ENCODE measurements at regions not wholly inside any gene's neighbourhood (a gene's known extent, or its start where the extent isn't known, plus 50 kb on each side); places are given as distances from the start of the nearest gene placed in this dataset.
"Not testable (repeated sequence)": the region's sequence is repeated elsewhere in the genome, so short reads cannot be mapped to it uniquely, and the experiment has no call there.

DNA sequence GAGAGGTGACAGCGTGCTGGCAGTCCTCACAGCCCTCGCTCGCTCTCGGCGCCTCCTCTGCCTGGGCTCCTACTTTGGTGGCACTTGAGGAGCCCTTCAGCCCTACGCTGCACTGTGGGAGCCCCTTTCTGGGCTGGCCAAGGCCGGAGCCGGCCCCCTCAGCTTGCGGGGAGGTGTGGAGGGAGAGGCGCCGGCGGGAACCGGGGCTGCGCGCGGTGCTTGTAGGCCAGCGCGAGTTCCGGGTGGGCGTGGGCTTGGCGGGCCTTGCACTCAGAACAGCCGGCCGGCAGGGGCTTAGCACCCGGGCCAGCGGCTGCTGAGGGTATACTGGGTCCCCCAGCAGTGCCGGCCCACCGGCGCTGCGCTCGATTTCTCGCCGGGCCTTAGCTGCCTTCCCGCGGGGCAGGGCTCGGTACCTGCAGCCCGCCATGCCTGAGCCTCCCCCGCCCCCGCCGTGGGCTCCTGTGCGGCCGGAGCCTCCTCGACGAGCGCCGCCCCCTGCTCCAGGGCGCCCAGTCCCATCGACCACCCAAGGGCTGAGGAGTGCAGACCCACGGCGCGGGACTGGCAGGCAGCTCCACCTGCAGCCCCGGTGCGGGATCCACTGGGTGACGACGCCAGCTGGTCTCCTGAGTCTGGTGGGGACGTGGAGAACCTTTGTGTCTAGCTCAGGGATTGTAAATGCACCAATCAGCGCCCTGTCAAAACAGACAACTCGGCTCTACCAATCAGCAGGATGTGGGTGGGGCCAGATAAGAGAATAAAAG, 661.0 kb downstream of the ETNK1 start:
- not testable (repeated sequence) for DNase-seq

DNA sequence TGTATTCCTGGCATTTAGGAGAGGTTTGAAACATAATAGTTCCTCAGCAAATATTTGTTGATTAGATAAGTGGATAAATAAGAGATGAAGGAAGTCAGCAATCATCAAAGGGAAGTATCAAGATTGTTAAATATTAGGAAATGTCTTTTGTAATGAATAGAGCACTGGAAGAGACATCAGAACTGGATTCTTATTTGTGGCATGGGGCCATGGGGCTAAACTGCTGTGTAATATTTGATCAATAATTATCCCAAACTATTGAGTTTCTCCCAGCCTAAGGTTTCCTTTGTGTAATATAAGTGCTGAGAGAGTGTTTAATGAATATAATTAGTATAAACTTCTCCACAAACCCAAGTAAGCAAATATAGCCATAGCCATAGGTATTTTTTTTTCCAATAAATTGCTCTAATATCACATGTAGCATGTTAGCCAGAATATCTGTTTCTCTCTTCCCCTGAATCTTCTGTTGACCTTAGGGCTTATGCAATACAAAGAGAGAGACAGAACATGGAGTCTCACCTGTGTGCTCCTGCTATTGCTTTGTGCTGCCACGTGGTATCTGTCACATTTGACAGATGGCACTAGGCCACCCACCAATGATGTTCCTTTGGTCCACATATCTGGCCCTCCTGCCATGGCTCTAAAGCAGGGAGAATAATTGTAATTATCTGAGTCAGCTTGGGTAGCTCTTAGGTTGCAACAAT, 658.7 kb downstream of the SOX5 start:
- no peak for DNase-seq

DNA sequence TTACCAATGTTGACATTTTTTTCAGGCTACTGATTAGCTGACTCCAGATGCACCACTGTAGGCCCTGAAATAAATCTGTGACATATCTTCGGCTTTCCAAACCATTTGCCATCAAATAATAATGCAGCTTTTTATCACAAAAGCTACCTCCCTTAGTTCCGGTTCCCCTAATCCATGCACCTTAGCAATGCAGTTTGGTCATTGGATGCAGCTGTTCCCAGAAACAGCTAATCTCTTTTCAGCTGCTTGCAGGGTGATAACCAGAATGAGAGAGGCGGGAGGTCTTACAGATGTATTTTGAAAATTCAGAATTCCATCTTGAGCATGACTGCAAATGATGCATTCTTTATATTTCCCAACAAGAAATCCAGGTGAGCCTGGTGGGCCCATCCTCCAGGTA, 646.2 kb downstream of the SOX5 start:
- no peak for DNase-seq

DNA sequence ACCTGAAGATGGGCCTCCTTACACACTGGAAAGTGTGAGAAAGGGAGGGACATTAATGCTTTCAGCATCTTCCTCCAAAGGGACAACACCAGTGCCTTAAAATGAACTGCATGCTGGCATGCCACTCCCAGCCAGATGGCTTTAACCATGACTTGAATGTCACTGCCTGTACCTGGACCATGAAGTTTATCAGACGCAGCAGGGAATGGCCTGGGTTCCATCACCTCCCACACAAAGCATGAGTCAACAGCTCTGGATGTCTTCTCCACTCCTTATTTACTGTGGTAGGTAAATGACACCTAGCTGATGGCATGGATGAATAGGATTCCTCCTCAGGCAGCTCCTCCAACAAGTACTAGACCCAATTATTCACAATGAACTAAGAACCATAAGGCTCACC, 645.6 kb downstream of the SOX5 start:
- DNase-seq: no peak

DNA sequence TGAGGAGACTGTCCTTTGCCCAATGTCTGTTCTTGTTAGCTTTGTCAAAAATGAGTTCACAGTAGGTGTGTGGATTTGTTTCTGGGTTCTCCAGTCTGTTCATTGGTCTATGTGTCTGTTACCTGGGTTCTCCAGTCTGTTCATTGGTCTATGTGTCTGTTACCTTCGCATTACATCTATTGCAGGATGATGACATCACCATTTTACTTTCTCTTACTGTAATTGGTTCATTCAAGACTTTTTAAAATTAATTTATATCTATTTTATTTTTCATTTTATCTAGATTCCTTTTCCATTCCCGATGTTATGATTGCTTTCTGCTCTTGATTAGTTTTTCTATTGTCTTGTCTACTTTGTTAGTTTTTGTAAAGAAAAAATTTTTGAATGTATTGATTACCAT, 615.5 kb downstream of the SOX5 start:
- no peak for DNase-seq

DNA sequence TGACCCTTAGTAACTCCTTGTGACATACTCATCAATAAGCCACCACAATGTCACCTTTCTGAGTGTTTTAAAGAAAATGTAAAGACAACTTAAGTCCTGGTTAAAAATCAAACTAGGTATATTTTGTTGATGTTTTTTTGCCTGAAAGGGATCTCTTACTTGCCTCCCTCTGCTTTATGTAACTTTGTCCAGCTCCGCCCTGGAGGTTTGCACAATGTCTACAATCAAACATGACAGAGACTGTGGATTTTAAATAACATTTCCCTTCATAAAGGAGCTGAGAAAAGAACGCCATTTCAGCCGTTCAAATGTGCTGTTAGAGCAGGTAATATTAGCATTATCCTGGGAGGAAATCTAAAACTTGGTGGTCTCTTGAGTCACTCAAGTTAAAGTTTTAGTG, 613.9 kb downstream of the SOX5 start:
- no peak for DNase-seq

DNA sequence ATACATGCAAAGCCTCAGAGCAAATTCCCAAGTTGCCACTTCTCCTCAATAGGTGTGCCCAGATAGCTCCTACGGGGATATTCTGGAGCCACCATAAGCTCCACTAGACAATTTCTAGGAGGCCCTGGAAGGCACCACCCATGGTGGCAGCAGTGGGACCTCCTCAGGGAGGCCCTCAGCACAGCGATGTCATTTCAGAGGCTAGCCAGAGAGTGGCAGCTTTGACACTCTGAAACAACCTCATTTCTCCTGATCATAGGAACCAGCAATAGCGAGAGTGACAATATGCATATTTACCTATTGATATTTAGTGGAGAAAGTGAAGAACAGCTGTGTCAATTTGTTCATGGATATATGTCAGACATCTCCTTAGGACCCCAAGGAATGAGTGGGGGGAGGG, 612.3 kb downstream of the SOX5 start:
- no peak for DNase-seq

DNA sequence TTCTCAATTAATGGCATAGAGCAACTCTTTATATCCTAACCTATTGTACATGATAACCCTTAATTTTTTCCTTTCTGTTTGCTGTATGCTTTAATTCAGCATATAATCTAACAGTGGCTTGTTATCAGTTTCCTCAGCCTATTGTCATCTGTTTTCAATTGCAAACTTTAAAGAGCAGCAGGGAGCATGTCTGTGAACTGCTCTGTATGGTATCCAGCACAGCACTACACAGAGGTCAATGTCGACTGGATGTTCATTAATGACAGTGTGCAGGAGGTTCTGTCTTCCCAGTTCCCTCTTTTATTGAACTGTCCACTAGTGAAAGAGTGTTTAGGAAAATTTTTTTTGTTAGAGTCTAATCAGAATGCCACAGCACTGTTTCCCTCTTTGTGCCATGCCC, 609.1 kb downstream of the SOX5 start:
- DNase-seq: no peak

DNA sequence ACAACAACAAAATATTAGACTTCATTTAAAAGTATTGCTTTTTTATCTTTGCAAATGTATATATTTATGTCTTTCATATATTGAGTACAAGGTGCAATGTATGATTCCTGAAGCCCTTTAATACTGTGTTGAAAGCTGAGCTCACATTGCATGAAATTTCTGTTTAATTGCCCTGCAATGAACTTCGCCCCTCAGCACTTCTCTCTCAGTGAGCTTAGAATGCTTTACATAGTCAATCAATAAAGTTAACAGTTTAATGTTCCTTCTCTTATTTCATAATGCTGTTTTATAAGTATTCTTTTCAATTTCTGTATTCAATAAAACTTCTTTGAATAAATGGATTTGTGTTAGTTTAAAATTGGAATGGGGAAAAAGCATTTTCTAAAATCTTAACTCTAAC, 607.1 kb downstream of the SOX5 start:
- DNase-seq: no peak

DNA sequence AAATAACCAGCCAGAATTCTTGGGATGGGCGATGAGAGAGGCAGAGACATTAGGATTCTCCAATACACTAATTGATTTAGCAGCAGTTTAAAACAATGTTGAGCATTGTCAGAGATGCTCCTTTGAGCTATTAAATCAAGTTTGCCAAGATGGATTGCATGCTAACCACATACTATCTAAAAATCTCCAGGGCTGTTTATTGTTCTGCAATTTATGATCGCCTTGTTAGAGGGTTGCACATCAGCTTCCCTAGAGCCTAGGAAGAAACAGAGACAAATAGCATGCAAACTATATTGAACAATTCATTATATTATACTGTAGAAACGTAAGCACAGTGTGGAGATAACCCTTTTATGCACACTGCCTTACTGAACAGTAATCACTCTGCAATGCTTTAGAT, 599.9 kb downstream of the SOX5 start:
- no peak for DNase-seq

DNA sequence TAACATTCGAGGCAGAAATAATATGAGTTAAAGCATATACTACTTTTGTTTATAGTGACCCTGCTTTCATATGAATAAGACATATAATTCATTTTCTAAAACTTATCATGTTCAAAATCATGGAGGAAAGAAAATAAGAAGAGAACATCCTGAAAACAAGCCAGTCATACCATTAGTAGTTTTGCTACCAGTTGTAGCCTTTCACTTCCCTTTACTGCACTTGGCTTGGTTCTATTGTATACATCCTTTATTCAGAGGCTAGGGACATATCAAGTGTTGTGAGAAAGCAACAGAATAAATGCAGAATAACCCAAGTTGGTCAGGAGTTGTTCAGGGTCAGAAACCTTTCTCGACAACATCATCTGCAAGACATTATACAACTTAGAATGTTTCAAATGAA, 598.7 kb downstream of the SOX5 start:
- no peak for DNase-seq

DNA sequence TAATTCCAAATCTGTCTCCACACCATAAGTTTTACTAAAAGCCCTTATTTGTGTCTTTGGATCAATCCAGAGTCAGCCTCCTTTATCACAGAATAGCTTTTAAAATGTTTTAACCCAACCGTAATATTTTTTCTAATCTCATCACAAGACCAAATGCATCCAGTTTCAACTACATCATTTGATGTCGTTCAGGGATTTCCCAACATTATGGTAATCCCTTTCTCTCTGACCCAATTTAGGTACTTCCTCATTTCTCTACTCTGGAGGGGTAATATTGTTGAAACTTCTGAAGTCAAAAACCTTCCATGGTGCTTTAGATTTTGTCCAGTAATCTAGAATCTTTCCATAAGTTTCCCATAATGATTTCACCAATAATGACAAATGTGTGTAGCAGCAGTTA, 596.8 kb downstream of the SOX5 start:
- no peak for DNase-seq

DNA sequence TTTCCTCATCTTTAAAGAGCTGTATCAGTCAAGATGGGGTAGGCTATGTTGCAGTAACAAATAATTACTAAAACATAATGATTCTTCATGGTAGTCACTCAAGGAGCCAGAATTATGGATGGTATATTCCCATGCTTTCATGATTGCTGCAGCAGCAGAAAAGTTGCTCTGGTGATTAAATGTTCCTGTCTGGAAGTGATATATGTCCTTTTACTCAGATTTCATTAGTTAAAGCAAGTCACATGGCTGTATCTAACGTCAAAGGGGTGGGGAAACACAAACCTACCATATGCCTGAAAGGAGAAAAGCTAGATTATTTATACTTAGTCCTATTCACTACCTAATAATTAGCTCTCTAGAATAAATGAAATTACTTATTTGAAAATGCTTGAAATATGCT, 594.7 kb downstream of the SOX5 start:
- DNase-seq: no peak

DNA sequence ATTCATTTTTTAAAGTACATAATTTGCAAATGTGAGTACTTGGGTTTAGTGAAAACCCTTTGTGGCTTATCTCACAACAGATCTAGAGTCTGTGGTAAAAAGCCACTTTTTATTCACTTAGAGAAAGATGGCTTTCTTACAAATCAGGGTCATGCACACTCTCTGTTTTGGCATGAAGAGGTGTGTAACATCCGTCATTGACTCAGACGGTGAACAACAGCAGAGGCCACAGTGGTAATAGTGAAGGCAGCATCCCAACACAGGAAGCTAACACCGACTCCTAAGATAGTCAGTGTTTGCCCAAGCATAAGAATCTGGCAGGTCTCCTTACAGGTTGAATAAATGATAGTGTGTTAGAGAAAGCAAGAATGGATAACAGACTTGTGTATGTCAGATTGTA, 593.0 kb downstream of the SOX5 start:
- DNase-seq: no peak

DNA sequence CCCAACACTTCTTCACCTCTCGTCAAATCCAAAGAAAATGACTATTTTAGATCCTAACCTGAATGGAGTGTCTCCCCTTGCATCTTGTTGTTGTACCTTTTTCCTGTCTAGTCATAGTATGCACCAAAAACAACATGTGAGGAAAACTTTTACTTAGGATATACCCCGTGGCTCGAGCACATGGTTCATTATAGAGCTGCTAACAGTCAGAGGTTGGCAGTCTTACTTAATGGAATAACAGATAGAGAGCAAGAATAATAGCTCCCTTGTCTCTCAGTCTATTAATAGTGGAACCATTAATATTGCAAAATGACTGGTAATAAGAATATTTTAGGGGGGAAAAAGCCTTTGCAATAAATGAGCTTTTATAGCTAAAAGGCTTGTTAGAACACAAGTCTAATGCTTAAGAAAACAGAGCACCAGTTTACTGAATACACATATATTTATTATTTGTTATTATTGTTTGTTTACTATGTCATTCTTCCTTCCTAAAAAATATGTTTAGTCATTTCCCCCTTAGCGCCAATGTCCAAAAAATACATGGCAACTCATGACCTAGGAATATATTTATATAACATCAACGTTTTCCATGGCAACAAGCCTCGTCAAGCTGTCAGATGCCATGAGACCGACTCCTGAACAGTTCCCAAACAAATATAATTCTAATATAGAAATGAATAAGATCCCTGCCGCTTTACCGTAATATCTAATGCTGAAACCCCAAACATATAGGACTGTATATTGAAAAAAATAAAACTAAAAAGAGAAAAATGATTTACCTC, 592.4 kb downstream of the SOX5 start:
- DNase-seq: no peak

DNA sequence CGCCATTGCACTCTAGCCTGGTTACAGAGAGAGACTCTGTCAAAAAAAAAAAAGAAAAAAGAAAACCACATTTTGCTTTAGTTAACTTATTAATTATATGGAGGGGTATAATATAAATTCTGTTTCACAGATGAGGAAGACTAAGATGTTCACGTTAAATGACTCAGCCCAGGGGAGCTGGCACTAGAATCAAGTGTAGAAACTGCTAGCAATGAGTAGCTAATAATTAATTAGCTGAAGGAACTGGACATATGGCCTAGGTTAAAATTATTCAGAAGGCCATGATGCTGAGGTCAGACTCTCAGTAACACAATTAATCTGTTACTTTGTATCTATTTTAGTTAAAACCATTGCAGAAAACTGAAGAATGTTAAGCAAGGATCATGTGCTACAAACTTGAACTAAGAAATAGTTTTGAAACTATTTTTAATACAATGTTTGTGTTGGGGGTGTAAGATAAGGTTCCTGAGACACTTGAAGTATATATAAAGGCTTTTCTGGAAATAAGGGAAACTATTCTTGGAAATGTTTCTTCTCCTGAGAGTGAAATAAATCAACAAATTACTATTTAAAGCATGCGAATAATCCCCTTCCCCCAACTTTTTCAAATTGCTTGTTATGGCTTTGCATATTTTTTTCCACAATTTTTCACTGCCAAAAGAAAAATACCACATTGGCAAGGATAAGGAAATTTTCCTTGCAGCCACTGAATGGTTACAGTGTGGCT, 589.3 kb downstream of the SOX5 start:
- DNase-seq: no peak

DNA sequence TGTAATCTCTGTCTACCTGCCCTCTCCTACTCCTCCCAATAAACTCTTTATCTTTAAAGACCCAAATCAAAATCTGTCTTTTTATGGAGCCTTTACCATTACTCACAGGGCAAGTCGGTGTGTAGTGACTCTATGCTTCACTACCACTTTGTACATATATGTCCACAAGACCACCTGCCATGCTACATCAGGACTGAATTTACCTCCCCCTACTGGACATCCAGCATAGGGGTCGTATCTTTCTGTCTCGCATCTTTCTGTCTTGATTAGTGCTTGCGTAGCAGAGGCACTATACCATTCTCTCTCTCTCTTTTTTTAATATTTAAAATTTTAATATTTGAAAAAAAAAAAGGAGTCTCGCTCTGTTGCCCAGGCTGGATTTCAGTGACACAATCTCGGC, 587.5 kb downstream of the SOX5 start:
- DNase-seq: no peak

DNA sequence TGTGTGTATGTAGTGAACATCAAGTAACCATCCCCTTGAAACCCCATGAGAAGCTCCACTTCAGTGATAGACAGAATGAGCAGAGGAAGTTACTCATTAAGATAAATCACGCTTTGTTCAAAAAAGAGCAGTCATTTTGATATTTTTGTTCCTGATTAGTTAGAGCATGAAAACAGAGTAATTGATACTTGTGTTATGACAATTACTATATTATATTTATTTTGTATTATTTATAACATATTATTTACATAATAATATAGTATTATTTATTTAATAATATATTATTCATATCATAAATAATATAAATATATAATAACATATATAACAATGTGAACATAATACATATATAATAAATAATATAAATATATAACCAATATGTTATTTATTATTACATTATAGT, 580.9 kb downstream of the SOX5 start:
- no peak for DNase-seq

DNA sequence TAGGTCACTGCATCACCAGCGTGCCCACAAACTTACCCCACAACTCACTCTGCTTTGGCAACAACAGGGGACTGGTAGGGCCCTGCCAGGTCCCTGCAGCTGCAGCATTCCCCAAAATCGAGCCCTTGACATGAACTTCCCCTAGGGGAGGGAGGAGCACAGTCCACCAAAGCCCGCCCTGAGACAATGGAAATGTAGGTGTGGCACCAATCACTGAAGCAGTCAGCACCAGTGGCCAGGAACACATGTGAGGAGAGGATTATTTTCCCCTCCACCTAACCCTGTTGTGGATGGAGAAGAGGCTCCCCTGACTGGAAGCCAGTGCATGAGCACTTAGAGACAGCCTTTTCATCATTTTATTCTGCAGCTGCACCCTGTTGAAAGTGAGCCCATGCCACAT, 573.8 kb downstream of the SOX5 start:
- no peak for DNase-seq

DNA sequence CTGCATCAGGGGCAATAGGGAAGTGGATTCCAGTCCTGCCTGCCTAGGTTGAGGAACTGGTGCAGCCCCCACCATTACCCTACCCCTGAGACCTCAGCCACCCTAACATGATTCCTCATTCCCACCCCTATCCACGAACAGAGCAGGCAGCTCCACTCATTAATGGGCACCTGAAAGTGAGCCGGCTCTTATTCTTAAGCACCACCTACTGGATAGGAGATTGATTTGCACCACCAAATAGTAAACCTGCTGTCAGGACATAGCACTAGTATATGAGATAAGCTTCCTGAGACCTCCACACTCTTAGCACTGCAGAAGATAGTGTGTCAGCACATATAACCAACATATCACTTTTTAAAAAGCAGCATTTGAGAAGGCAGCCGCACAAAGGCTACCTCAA, 573.2 kb downstream of the SOX5 start:
- DNase-seq: no peak

DNA sequence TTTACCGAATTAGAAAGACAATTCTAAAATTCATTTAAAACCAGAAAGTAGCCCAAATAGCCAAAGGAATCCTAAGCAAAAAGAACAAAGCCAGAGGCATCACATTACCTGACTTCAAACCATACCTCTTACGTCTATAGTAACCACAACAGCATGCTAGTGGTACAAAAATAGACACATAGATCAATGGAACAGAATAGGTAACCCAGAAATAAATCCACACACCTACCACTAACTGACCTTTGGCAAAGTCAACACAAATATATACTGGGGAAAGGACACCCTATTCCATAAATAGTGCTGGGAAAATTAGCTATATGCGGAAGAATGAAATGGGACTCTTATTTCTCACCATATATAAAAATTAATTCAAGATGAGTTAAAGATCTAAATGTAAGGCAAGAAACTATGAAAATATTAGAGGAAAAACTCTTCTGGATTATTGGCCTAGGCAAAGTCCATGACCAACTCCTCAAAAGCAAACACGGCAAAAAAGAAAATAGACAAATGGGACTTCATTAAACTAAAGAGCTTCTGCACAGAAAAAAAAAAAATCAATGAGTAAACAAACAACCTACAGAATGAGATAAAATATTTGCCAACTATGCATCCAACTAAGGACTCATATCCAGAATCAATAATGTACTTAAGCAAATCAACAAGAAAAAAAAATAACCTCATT, 568.9 kb downstream of the SOX5 start:
- no peak for DNase-seq

DNA sequence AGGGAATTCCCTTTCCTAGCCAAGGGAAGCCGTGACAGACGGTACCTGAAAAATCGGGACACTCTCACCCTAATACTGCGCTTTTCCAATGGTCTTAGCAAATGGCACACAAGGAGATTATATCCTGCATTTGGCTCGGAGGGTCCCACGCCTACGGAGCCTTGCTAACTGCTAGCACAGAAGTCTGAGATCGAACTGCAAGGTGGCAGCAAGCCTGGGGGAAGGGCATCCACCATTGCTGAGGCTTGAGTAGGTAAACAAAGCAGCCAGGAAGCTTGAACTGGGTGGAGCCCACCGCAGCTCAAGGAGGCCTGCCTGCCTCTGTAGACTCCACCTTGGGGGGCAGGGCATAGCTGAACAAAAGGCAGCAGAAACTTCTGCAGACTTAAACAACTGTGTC, 560.6 kb downstream of the SOX5 start:
- DNase-seq: not testable (repeated sequence)

DNA sequence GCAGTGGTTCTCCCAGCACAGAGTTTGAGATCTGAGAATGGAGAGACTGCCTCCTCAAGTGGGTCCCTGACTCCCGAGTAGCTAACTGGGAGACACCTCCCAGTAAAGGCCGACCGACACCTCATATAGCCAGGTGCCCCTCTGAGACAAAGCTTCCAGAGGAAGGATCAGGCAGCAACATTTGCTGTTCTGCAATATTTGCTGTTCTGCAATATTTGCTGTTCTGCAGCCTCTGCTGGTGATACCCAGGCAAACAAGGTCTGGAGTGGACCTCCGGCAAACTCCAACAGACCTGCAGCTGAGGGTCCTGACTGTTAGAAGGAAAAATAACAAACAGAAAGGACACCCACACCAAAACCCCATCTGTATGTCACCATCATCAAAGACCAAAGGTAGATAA, 560.2 kb downstream of the SOX5 start:
- DNase-seq: not testable (repeated sequence)
